GM11168 (cell line): ENCODE measurements at regions not wholly inside any gene's neighbourhood (a gene's known extent, or its start where the extent isn't known, plus 50 kb on each side); places are given as distances from the start of the nearest gene placed in this dataset.

Experiments
- in situ Hi-C: fragments of 300-500 bp; cut with MboI; formaldehyde crosslinking; loops from one replicate; pipeline ENCODE4 v1.12.0; 2022; ENCODE audit warnings: low sequenced_read_pairs; ENCODE audit not compliant: unreplicated experiment

GRCh38 chr11:32256466-32256865 is 165.6 kb downstream of the RCN1 start:
- in situ Hi-C loops: no loop called here

DNA sequence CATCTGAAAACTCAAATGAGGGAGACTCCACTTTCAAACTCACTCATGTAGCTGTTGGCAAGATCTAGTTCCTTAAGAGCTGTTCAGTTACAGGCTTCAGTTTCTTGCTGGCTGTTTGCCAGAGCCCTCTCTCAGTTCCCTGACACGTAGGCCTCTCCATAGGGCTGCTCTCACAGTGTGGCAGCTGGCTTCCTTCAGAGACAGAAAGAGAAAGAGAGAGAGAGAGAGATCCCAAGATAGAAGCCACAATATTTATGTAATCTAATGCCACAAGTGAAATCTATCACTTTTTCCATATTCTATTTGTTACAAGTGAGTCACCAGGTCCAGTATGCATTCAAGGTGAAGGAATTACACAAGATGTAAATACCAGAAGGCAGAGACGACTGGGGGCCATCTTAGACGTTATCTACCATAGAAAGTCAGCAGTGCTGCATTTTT is 168.8 kb downstream of the RCN1 start:
- in situ Hi-C loops: no loop called here

DNA sequence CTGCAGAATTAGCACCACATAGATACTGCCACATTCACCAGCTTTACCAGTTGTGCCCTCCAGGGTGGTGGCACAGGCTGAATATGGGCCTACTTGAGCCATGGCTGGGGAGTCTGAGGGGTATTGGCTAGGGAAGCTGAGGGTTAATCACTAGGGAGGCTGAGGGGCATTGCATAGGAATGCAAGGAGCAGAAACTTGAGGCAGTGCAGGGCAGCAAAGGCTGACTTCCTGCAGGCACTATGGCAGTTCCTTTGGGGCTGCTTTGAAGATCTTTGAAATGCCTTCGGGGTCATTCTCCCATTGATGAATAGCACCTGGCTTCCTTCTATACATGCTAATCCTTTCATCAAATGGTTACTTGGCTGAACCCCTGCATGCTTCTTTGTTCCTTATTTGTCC is 171.5 kb downstream of the RCN1 start:
- in situ Hi-C loops: no loop called here

DNA sequence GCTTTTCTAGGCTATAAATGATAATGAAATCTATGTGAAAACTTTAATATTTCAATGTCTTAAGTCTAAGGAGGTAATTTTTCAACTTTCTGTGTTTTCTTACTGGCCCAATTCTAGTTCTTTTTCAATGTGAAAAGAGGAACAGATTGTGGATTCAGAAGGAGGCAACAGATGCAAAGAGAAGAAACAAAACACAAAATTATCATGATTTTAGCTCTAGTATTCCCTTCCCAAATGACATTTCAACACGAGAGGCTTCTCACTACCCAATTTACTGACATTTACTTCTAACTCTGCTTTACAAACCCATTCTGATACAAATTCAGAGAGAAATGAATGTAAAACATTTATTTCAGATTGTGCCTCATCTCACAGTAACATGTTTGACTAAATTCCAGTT is 169.4 kb downstream of the WT1 start:
- in situ Hi-C loops: no loop called here

GRCh38 chr11:32266601-32267000 is 168.7 kb downstream of the WT1 start:
- in situ Hi-C loops: no loop called here

- in situ Hi-C loops: no loop called here
Observed at GRCh38 chr11:32267679-32268187, 167.6 kb downstream of the WT1 start.

- in situ Hi-C loops: no loop called here
Observed at GRCh38 chr11:32273931-32274330, 161.4 kb downstream of the WT1 start.

DNA sequence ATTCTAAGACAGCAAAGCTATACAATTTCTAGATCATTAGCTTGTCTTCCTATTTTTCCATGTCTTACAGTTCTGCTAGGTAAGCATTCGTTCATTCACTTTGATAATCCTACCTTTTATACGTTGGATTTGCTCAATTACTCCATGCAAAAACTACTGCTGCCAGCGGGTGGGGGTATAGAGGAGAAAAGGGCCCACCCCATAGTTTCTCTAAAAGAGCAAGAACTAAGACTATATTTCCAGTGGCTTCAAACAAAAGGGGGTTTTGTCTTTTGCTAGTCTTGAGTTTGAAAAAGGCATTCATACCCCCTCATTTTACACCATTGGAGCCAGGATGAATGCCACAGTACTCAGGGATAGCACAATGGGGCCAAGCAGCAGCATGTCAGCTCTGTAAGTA is 155.7 kb downstream of the WT1 start:
- in situ Hi-C loops: no loop called here

DNA sequence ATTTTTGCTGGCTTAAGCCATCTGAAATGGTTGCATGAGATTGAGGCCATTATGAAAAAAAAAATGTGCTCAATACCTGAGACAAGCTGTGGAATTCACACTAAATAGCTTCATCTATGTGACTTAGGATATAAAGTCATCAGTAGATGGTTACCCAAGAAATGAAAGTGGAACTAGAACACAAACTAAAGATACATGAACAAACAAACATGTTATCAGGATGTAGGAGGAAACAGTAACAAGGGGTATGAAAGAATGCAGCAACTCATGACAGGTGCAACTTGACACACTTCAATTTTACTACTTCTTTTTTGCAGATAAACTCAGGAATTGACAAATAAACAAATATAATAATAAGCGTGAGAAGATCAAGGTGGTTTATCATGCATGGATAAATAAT is 155.0 kb downstream of the WT1 start:
- in situ Hi-C loops: no loop called here

DNA sequence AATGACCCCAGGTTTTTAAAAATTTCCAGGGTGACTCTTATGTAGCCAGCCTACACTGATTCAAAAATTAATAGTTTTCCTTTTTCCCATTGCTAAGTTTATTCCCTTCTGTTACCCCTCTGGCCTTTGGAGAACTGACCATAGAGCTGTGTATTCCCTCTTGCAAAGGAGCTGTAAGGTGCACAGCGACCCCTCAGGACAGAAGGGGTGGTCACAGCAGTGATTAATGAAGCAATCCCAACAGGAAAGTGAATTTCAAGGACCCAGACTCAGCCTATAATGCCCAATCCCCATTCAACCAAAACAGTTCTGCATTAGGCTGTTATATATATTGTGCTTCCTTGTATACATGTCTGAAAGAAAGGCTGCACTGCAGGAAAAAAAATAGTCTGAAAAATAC is 147.1 kb downstream of the WT1 start:
- in situ Hi-C loops: no loop called here

- in situ Hi-C loops: loop anchor here (10.0 kb wide), 1 partner anchor 85 kb away; no protein-coding TSS in a partner anchor
Observed at GRCh38 chr11:32289701-32290100, 145.6 kb downstream of the WT1 start.

DNA sequence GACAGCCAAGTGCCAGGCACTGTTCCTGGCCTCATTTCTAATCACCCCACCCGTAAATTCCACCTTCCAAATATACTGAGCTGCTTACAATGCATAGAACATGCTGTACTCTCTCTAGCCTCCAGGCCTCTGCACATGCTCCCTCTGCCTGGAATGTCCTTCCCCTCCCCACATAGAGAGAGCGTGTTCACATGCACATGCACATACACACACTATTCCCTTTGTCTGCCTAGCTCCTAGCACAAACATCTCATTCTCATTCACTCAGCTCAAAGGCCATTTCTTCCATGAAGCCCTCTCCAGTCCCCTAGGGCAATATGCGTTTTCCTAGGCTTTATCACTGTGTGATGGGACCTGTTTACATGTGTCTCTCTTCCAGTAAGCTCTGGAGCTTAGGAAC is 144.6 kb downstream of the WT1 start:
- in situ Hi-C loops: loop anchor here (10.0 kb wide), 1 partner anchor 86 kb away; no protein-coding TSS in a partner anchor

GRCh38 chr11:32297611-32298011 is 137.7 kb downstream of the WT1 start:
- in situ Hi-C loops: loop anchor here (10.0 kb wide), 1 partner anchor 93 kb away; no protein-coding TSS in a partner anchor

DNA sequence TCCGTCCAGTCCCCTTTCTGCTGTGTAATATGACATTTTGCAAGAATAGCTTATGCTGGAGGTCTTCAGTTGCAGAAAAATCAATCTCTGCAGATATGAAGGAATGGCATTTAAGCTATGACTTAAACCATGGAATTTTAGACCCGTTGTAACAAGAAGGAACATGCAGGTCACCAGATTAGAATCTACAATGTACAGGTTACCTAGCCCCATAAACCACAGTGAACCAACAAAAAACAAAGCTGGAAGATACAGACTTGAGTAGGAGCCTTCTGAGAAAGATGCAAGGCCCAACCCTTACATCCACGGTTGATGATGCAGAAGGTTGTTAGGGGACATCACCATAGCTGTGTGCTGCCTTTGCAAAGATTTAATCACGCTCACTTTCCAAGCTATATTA is 132.5 kb downstream of the WT1 start:
- in situ Hi-C loops: no loop called here

DNA sequence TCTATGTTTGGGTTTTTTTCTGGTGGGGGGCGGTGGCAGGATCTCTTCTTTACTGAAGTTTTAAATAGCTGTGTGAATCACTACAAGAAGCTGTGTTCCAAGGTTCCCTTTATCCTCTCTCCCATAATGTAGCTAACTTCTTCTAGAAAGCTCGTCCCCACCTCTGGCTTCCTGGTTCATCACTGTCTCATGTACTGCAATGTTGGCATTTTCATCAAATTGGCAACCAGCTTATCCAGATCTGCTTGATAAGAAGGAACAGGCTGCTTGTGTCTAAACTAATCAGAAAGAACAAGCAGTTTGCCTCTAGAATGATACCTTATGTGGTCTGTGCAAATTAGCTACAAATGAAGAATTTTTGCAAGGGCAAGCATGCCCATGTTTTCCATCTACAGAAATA is 130.8 kb downstream of the WT1 start:
- in situ Hi-C loops: no loop called here

DNA sequence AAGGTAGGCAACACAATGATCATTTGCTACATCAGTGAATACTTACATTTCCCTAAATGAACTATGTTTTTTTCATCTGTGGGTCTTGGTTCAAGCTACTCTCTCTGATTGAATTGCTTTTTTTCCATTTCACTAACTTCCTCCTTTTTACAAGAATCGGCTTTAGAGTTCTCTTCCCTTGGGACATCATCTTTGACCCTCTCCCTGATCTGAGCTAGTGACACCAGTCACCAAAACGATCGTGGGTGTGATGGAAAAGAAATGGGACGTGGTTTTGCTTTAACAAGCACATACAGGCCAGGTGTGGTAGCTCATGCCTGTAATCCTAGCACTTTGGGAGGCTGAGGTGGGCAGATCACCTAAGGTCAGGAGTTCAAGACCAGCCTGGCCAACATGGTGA is 129.9 kb downstream of the WT1 start:
- in situ Hi-C loops: no loop called here

DNA sequence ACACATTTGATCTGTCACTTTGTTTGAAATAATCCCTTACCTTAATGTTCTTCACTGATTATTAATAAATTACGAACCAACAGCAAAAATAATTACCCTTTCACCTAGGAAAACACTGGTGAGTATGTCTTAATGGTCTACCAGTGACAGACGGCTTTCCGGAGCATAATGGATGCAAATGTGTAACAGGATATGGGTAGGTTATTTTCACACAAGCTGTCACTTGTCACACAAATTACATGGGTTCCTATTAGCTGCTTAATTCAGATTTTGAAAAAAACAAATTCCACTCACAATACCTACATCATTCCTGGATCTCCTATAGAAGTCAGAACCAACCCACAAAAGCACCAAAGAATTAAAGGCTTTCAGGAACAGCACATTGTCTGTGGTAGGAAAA is 127.9 kb downstream of the WT1 start:
- in situ Hi-C loops: no loop called here

DNA sequence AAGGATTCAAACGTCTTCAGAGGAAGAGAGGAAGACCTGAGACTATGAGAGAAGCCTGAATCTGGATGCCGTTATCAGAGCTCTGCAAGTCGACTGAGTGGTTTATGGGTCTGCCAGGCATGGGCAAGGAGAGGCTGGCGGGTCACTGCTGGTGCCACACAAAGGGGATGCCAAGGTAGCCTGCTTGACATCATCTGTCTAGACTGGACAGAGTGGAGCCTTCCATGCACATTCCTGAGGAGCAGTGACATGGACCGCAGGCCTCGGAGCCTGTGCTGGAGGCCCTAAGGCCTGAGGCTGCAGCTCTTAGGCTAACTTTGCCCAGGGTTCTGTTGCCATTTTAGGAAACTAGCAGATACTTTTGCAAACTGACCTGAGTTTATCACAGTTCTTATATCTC is 127.4 kb downstream of the WT1 start:
- in situ Hi-C loops: no loop called here

- in situ Hi-C loops: no loop called here
Observed at GRCh38 chr11:32309530-32310213, 125.7 kb downstream of the WT1 start.

- in situ Hi-C loops: no loop called here
Observed at GRCh38 chr11:32310214-32310601, 125.1 kb downstream of the WT1 start.

DNA sequence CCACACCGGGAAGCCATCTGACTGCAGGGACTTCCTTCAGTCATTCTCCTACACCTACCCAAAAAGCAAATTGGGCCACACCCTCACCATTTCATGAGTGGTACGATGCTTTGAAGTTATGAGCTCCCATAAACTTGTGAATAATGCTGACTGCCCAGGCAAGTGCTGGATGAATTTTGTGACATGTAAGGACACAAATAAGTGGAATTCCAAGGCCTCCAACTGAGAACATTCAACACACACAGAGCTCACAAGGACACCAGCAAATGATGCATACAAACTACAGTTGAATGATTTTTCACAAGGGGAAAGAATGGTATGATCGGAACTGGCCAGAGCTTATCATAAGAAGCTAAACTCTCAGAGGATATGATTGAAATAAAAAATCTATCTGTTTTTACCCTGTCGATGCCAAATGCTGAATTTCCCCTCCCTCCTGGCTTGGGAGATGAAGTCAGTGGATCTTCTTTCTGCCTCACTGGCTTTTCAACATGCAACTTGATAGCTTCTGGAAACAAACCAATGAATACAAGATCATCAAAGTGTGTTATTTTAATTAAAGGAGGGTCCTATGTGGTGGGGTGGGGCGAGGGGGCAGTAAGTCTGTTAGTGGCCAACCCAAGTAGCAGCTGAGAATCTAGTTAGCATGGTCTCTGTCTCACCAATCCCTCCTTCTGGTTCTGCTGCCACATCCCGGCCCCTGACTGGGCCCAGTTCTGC is 123.8 kb downstream of the WT1 start:
- in situ Hi-C loops: no loop called here
